ENCODE measurements at regions not wholly inside any gene's neighbourhood (a gene's known extent, or its start where the extent isn't known, plus 50 kb on each side); places are given as distances from the start of the nearest gene placed in this dataset.
"Not testable (repeated sequence)": the region's sequence is repeated elsewhere in the genome, so short reads cannot be mapped to it uniquely, and the experiment has no call there.

- no peak for DNase-seq (ENCODE audit: low read depth in 2 of 2)
These were observed 246.6 kb downstream of the SLCO4C1 start for GRCh38 chr5:102049517-102049916.

DNA sequence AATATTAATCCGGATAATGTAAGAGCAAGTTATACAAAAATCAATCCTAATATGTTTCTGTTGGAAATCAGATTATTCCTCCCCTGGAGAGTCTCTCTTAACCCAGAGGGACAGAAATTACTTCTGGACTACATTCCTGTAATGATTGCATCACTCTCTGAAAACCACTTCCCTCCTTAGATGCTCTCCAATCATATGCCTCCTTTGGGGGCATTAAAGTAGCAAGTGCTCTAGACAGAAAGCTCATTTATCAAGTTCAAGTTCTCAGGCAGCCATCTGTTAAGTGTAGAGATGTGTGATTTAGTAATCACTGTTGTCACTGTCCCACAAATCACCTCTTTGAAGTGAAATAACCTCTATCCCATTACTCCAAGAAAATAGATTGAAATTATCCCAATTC, 247.1 kb downstream of the SLCO4C1 start:
- DNase-seq (ENCODE audit: low read depth in 2 of 2): no peak

- not testable (repeated sequence) for DNase-seq (ENCODE audit: low read depth in 2 of 2)
These were observed 249.0 kb downstream of the SLCO4C1 start for GRCh38 chr5:102047073-102047472.

DNA sequence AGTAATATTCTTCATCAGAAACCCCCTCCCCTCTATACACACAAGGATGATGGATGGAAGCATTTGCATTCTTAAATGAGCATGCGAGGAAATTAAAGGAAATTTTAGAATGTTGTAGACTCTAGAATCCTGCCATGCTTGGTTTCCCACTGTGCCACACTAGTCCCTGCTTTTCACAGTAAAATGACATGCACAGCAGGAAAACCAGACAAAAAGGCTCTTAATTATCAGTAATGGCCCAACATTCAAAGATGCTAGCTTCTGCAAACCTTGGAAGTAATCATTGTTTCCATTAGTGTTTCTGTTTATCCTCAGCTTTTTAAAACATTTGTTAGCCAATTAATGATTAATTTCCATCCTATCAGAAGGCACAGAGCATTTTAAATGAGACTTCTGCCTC, 255.8 kb downstream of the SLCO4C1 start:
- DNase-seq (ENCODE audit: low read depth in 2 of 2): no peak

DNA sequence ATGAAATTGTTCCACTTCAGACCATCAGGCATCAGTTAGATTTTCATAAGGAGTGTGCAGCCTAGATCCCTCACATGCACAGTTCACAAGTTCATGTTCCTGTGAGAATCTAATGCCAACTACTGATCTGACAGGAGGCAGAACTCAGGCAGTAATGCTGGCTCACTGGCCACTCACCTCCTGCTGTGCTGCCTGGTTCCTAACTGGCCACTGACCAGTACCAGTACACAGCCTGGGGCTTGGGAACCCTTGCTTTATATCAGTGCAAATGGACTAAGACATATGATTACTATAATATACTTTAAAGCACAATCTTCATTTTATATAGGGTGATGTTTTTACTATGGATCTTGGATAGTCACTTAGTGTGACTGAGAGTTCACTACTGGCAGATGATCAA, 259.2 kb downstream of the SLCO4C1 start:
- DNase-seq (ENCODE audit: low read depth in 2 of 2): no peak

- DNase-seq (ENCODE audit: low read depth in 2 of 2): no peak
These were observed 264.4 kb downstream of the SLCO4C1 start for GRCh38 chr5:102031711-102032110.

DNA sequence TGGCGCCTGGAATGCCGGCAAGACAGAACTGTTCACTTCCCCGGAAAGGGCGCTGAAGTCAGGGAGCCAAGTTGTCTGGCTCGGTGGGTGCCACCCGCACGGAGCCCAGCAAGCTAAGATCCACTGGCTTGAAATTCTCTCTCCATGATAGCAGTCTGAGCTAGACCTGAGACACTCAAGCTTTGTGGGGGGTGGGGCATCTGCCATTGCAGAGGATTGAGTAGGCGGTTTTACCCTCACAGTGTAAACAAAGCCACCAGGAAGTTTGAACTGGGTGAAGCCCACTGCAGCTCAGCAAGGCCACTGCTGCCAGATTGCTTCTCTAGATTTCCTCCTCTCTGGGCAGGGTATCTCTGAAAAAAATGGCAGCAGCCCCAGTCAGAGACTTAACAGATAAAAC, 277.4 kb downstream of the SLCO4C1 start:
- no peak for DNase-seq (ENCODE audit: low read depth in 2 of 2)

GRCh38 chr5:102018279-102018678, 277.8 kb downstream of the SLCO4C1 start:
- no peak for DNase-seq (ENCODE audit: low read depth in 2 of 2)

DNA sequence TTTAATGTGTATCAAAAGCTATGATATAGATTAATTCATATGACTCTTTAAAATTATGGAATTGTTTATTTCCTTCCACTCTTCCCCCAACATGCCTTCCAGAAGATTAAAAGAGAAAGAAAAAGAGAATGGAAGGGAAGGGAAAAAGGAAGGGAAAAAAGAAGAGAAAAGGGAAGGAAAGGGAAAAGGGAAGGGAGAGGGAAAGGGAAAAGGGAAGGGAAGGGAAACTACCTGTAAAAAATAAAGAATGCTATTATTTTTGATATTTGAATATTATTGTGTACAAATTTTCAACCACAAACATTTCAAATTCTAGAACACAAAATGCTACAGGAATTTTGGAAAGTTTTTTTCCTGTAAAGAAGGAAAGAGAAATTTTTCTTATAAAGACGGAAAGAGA, 281.7 kb downstream of the SLCO4C1 start:
- no peak for DNase-seq (ENCODE audit: low read depth in 2 of 2)

DNA sequence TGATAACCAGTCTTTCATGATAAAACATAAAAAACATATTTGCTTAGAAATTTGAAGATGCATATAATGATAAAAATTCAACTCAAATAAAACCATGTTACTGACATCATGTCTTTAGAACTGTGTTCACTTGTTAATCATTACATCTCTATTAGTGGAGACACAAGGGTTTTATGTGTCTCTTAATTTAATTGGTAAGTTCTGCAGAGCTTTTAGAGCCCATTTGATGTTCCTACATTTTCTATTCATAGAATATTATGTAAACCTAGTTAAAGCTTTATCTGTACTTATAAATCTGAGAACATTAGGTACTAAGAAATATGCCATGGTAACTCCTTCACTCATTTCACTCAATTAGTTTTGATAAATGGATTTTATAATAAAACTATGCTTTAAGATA, 285.4 kb downstream of the SLCO4C1 start:
- no peak for DNase-seq (ENCODE audit: low read depth in 2 of 2)

- DNase-seq (ENCODE audit: low read depth in 2 of 2): no peak
These were observed 298.8 kb downstream of the SLCO4C1 start for GRCh38 chr5:101997235-101997634.

- no peak for DNase-seq (ENCODE audit: low read depth in 2 of 2)
These were observed 300.5 kb downstream of the SLCO4C1 start for GRCh38 chr5:101995585-101995984.

GRCh38 chr5:101991486-101991885, 304.6 kb downstream of the SLCO4C1 start:
- DNase-seq (ENCODE audit: low read depth in 2 of 2): no peak

DNA sequence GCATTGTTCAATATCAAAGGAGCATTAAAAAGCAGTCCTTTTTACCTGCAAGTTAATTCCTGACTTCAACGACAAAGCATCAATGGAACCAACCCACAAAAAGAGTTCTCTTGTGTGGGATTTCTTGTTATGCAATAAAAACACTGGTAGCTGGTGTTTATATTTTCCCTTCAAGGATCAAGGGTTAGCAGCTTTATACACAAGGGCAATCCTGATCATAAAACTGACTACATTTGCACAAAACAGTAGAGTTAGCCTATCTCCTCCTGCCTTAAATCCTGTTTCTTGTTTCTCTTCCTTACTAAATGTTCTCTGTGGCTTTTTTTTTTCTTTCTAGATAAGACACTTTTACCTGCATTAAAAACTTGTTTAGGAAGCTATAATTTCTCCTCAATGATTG, 306.4 kb downstream of the SLCO4C1 start:
- no peak for DNase-seq (ENCODE audit: low read depth in 2 of 2)

GRCh38 chr5:101977729-101978345, 318.2 kb downstream of the SLCO4C1 start:
- DNase-seq (ENCODE audit: low read depth in 2 of 2): no peak

DNA sequence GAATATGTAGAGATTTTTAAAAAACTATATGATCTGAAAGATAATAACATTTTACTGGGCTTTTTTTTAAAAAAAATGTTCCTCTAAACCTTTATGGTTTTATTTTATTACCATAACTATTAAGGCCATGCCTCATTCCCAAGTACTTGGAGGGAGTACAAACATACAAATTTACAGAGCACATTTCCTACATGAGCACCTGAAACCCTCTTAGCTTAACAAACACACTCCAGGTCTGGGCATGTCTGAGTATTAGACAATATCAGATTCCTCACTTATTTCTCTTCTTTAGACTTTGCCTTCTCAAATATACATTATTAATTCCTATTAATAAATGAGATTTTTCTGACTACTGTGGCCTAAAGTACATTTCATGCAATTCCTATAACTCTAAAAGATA, 319.2 kb downstream of the SLCO4C1 start:
- no peak for DNase-seq (ENCODE audit: low read depth in 2 of 2)

DNA sequence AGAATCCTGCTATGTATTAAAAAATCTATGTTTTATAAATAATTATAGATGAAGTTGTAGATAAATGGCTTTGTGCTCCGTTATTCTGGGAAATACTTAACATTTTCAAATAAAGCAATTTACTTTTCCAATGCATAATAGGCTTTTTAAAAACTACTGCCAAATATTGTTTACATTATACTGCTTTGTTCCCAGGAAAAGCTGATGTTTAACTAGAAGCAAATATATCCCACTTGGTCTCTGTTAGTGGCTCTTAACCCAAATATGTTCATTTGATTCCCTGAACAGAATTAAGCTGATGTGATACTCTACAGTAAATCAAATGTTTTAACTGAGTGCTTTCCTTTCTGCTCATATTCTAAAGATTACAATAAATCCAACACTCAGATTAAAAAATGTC, 326.3 kb downstream of the SLCO4C1 start:
- no peak for DNase-seq (ENCODE audit: low read depth in 2 of 2)

- DNase-seq (ENCODE audit: low read depth in 2 of 2): no peak
These were observed 329.6 kb downstream of the SLCO4C1 start for GRCh38 chr5:101966476-101966875.

GRCh38 chr5:101955891-101956290, 340.2 kb downstream of the SLCO4C1 start:
- no peak for DNase-seq (ENCODE audit: low read depth in 2 of 2)

- no peak for DNase-seq (ENCODE audit: low read depth in 2 of 2)
These were observed 346.1 kb downstream of the SLCO4C1 start for GRCh38 chr5:101950019-101950418.

DNA sequence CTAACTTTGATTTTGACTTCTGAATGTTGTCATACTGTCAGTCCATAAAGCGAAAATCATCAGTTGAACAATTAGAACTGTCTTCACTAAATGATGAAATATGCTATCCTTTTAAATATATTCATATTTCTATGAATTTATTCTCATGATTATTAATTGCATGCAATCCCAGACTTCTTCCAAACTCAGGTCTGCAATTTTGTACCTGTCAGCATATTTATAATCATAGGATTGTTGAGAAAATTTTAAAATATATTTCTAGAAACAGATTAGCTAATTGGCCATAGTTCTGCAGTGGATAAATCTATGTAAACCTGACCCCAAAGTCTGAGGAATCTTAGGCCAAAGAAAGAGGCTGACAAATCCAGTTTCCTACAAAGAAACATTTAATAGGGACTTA, 347.5 kb downstream of the SLCO4C1 start:
- no peak for DNase-seq (ENCODE audit: low read depth in 2 of 2)

- no peak for DNase-seq (ENCODE audit: low read depth in 2 of 2)
These were observed 352.3 kb downstream of the SLCO4C1 start for GRCh38 chr5:101943784-101944183.

DNA sequence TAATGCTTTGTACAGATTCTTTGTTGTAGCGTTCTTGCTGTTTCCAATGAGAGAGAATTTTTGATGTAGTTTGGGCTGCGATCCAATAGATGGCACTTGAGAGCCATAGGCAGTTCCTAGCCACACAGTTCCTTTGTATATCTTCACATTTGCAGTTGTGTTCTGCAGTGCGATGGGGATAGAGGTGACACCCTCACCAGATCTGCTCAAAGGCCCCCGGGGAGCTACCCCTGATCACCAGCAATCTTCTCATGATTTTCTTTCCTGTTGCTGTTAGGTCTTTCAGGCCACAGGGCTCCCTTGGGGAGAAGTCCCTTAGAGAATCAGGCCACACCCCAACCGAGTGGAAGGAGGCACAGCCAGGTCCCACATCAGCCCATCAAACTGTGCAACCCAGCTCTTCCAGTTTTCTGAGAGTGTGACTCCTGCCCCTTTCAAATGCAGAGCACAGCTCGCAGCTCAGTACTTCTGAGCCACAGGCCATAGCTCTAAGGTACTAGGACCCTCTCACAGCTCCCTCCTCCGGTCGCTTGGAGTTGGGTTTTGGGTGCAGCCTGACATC, 353.7 kb downstream of the SLCO4C1 start:
- DNase-seq (ENCODE audit: low read depth in 2 of 2): no peak

GRCh38 chr5:101937041-101937440, 359.0 kb downstream of the SLCO4C1 start:
- DNase-seq (ENCODE audit: low read depth in 2 of 2): no peak

Measured in activated CD4-positive, alpha-beta T cell treated with anti-CD3 and anti-CD28 coated beads for 24 hours (primary cell).